NK-92 treated with Interleukin-12 subunit alpha and Interleukin-12 subunit beta, amount 100 ng/mL, for 24 hours (cell line): ENCODE measurements at regions not wholly inside any gene's neighbourhood (a gene's known extent, or its start where the extent isn't known, plus 50 kb on each side); places are given as distances from the start of the nearest gene placed in this dataset.
"Not testable (repeated sequence)": the region's sequence is repeated elsewhere in the genome, so short reads cannot be mapped to it uniquely, and the experiment has no call there.

ENCODE experiments used
- DNase-seq: peaks from one replicate; lab custom pipeline; 2025; lab: John Stamatoyannopoulos, UW

GRCh38 chr6:6414931-6415330 lies 94.5 kb upstream of the F13A1 start:
- no peak for DNase-seq

GRCh38 chr6:6417475-6417874 lies 97.0 kb upstream of the F13A1 start:
- no peak for DNase-seq

GRCh38 chr6:6418421-6418820 lies 98.0 kb upstream of the F13A1 start:
- DNase-seq, result no peak

GRCh38 chr6:6420107-6420506 lies 99.6 kb upstream of the F13A1 start:
- no peak for DNase-seq

- DNase-seq, result no peak
Measured at GRCh38 chr6:6434151-6434550, 113.7 kb upstream of the F13A1 start.

GRCh38 chr6:6434723-6435122 lies 114.3 kb upstream of the F13A1 start:
- DNase-seq, result no peak

GRCh38 chr6:6436366-6436765 lies 115.9 kb upstream of the F13A1 start:
- DNase-seq, result no peak

GRCh38 chr6:6436946-6437345 lies 116.5 kb upstream of the F13A1 start:
- DNase-seq, result no peak

- no peak for DNase-seq
Measured at GRCh38 chr6:6438286-6438685, 117.8 kb upstream of the F13A1 start.

GRCh38 chr6:6439778-6440177 lies 119.3 kb upstream of the F13A1 start:
- no peak for DNase-seq

GRCh38 chr6:6452002-6452401 lies 131.5 kb upstream of the F13A1 start:
- no peak for DNase-seq

- DNase-seq, result no peak
Measured at GRCh38 chr6:6453186-6453585, 132.7 kb upstream of the F13A1 start.

- no peak for DNase-seq
Measured at GRCh38 chr6:6455272-6455671, 133.2 kb upstream of the LY86 start.

- no peak for DNase-seq
Measured at GRCh38 chr6:6458172-6458571, 130.3 kb upstream of the LY86 start.

GRCh38 chr6:6459963-6460362 lies 128.6 kb upstream of the LY86 start:
- DNase-seq, result not testable (repeated sequence)

GRCh38 chr6:6460416-6460815 lies 128.1 kb upstream of the LY86 start:
- DNase-seq, result no peak

- DNase-seq, result no peak
Measured at GRCh38 chr6:6461138-6461537, 127.4 kb upstream of the LY86 start.

GRCh38 chr6:6466967-6467761 lies 121.4 kb upstream of the LY86 start:
- no peak for DNase-seq

- no peak for DNase-seq
Measured at GRCh38 chr6:6469074-6469473, 119.4 kb upstream of the LY86 start.

- no peak for DNase-seq
Measured at GRCh38 chr6:6470123-6470522, 118.4 kb upstream of the LY86 start.

GRCh38 chr6:6471276-6471675 lies 117.2 kb upstream of the LY86 start:
- DNase-seq, result no peak

- no peak for DNase-seq
Measured at GRCh38 chr6:6474170-6474920, 114.2 kb upstream of the LY86 start.

- no peak for DNase-seq
Measured at GRCh38 chr6:6479785-6480184, 108.7 kb upstream of the LY86 start.

GRCh38 chr6:6482256-6482655 lies 106.3 kb upstream of the LY86 start:
- DNase-seq, result no peak
